A549 (cell line): ENCODE measurements at regions not wholly inside any gene's neighbourhood (a gene's known extent, or its start where the extent isn't known, plus 50 kb on each side); places are given as distances from the start of the nearest gene placed in this dataset.

ENCODE experiments used
- ATAC-seq, 2 experiments: fragments of 200-7000 bp in 1 of 2; fragments of >200 bp in 1 of 2; cut with Nextera tagmentation in 1 of 2; cut with Tn5 transposase in 1 of 2; 3 replicates each; pipeline versions ENCODE4 v1.8.0 to v1.9.1; 2018 to 2020; ENCODE audit warnings: mild to moderate bottlenecking in 1 of 2, moderate library complexity in 1 of 2
- CTCF ChIA-PET: fragments of 300-600 bp; sonication (Branson Sonifier 250); formaldehyde crosslinking; extraction: SDS; loops from one replicate; lab custom pipeline; 2021; ENCODE audit warnings: antibody characterized with exemption, inconsistent platforms; lab: Yijun Ruan, JAX
- POLR2A ChIA-PET: fragments of 350-600 bp; formaldehyde crosslinking; extraction: SDS; loops from one replicate; lab custom pipeline; 2021; ENCODE audit warnings: antibody characterized with exemption, inconsistent platforms; lab: Yijun Ruan, JAX
- DNase-seq, 2 experiments: peaks; one replicate each; pipeline versions ENCODE4 v3.0.0 to v3.0.0-alpha.2; 2011 to 2016; ENCODE audit warnings: low read depth in 1 of 2, low spot score in 1 of 2
- FAIRE-seq: peaks from 2 replicates; lab custom pipeline; 2011; peaks lifted over from hg19 to GRCh38; lab: Jason Lieb, UNC
- H3K27ac ChIP-seq, 2 experiments: fragments of >200 bp; sonication (Bioruptor Twin); formaldehyde crosslinking; 3 replicates each; pipeline ENCODE4 v1.5.1; 2016 to 2017
- H3K4me1 ChIP-seq: fragments of >200 bp; sonication (Bioruptor Twin); formaldehyde crosslinking; 3 replicates; pipeline ENCODE4 v1.6.1; 2016
- H3K4me2 ChIP-seq: fragments of >200 bp; sonication (Bioruptor Twin); formaldehyde crosslinking; 3 replicates; pipeline ENCODE4 v1.6.1; 2016
- H3K4me3 ChIP-seq: fragments of >200 bp; sonication (Bioruptor Twin); formaldehyde crosslinking; 3 replicates; pipeline ENCODE4 v1.5.1; 2016
- H3K9me3 ChIP-seq: fragments of >200 bp; sonication (Bioruptor Twin); formaldehyde crosslinking; 3 replicates; pipeline ENCODE4 v1.6.1; 2016
- ATOH8 ChIP-seq: fragments of 250-450 bp; sonication (Bioruptor Pico); IDR thresholded peaks from 2 replicates; pipeline ENCODE4 v1.5.0; 2020; ENCODE audit warnings: low read depth, mild to moderate bottlenecking, moderate library complexity
- CBX8 ChIP-seq: fragments of 200-600 bp; sonication (generic); IDR thresholded peaks from 2 replicates; pipeline ENCODE4 v1.6.1; 2016
- CHD2 ChIP-seq: fragments of 150-350 bp; IDR thresholded peaks from 2 replicates; pipeline ENCODE4 v1.6.1; 2014; ENCODE audit warnings: low read length; ENCODE audit not compliant: partially characterized antibody
- CHD4 ChIP-seq: fragments of 200-600 bp; sonication (generic); IDR thresholded peaks from 2 replicates; pipeline ENCODE4 v1.6.1; 2016; ENCODE audit warnings: antibody characterized with exemption, mild to moderate bottlenecking, borderline replicate concordance
- EHF ChIP-seq: fragments of 250-450 bp; sonication (Bioruptor Pico); IDR thresholded peaks from 2 replicates; pipeline ENCODE4 v1.5.0; 2020; ENCODE audit warnings: mild to moderate bottlenecking
- EHMT2 ChIP-seq: fragments of 200-600 bp; sonication (generic); IDR thresholded peaks from 2 replicates; pipeline ENCODE4 v1.6.1; 2016; ENCODE audit warnings: antibody characterized with exemption, low read depth, mild to moderate bottlenecking, moderate library complexity
- FOSB ChIP-seq: fragments of 250-450 bp; sonication (Bioruptor Pico); IDR thresholded peaks from 2 replicates; pipeline ENCODE4 v1.5.0; 2020; ENCODE audit warnings: mild to moderate bottlenecking, moderate library complexity
- GATA3 ChIP-seq: IDR thresholded peaks from 2 replicates; pipeline ENCODE4 v1.6.1; 2012; ENCODE audit warnings: borderline replicate concordance
- HEYL ChIP-seq: fragments of 250-450 bp; sonication (Bioruptor Pico); IDR thresholded peaks from 2 replicates; pipeline ENCODE4 v1.8.0; 2021; ENCODE audit warnings: mild to moderate bottlenecking, moderate library complexity
- HMGXB4 ChIP-seq: fragments of 250-450 bp; sonication (Bioruptor Pico); IDR thresholded peaks from 2 replicates; pipeline ENCODE4 v1.5.0; 2021; ENCODE audit warnings: mild to moderate bottlenecking, moderate library complexity, borderline replicate concordance
- HOXA7 ChIP-seq: fragments of 250-450 bp; sonication (Bioruptor Pico); IDR thresholded peaks from 2 replicates; pipeline ENCODE4 v1.5.0; 2020; ENCODE audit warnings: mild to moderate bottlenecking, moderate library complexity
- JUN ChIP-seq, 2 experiments: fragments of >200 bp; sonication (Bioruptor Twin); formaldehyde crosslinking; IDR thresholded peaks; 2 replicates in 1 of 2; 3 replicates in 1 of 2; pipeline ENCODE4 v1.6.1; 2016 to 2017
- KDM1A ChIP-seq: fragments of 200-600 bp; sonication (generic); IDR thresholded peaks from 2 replicates; pipeline ENCODE4 v1.6.1; 2016; ENCODE audit warnings: low read depth, mild to moderate bottlenecking
- KDM5A ChIP-seq: fragments of 200-600 bp; sonication (generic); IDR thresholded peaks from 2 replicates; pipeline ENCODE4 v1.6.1; 2016; ENCODE audit warnings: antibody characterized with exemption, mild to moderate bottlenecking
- MAFK ChIP-seq: fragments of 450-650 bp; IDR thresholded peaks from 2 replicates; pipeline ENCODE4 v1.6.1; 2014; ENCODE audit not compliant: partially characterized antibody
- MAX ChIP-seq: IDR thresholded peaks from 2 replicates; pipeline ENCODE4 v1.6.1; 2012
- MYC ChIP-seq: IDR thresholded peaks from 2 replicates; pipeline ENCODE4 v1.6.1; 2012; ENCODE audit warnings: mild to moderate bottlenecking, inconsistent platforms, low read length, improper control_type of control experiment, borderline replicate concordance
- NR3C1 ChIP-seq: fragments of >200 bp; sonication (Bioruptor Twin); formaldehyde crosslinking; IDR thresholded peaks from 3 replicates; pipeline ENCODE4 v1.6.1; 2017
- POLR2AphosphoS2 ChIP-seq: conservative IDR thresholded peaks from 2 replicates; pipeline ENCODE4 v1.6.1; 2012; ENCODE audit warnings: low read length, improper control_type of control experiment, inconsistent platforms
- RAD21 ChIP-seq, 2 experiments: fragments of >200 bp in 1 of 2; sonication (Bioruptor Twin) in 1 of 2; formaldehyde crosslinking in 1 of 2; IDR thresholded peaks in 1 of 2; conservative IDR thresholded peaks in 1 of 2; 2 replicates in 1 of 2; 3 replicates in 1 of 2; pipeline ENCODE4 v1.6.1; 2012 to 2018; ENCODE audit warnings: inconsistent platforms in 1 of 2
- RARB ChIP-seq: fragments of 250-450 bp; sonication (Bioruptor Pico); IDR thresholded peaks from 2 replicates; pipeline ENCODE4 v1.8.0; 2021; ENCODE audit warnings: mild to moderate bottlenecking, moderate library complexity
- RCOR1 ChIP-seq: fragments of 150-350 bp; IDR thresholded peaks from 2 replicates; pipeline ENCODE4 v1.6.1; 2014; ENCODE audit warnings: antibody characterized with exemption, low read length, low read depth
- RFX5 ChIP-seq: fragments of 450-650 bp; IDR thresholded peaks from 2 replicates; pipeline ENCODE4 v1.7.1; 2014; ENCODE audit warnings: antibody characterized with exemption, mild to moderate bottlenecking, moderate library complexity
- RNF2 ChIP-seq: fragments of 200-600 bp; sonication (generic); IDR thresholded peaks from 2 replicates; pipeline ENCODE4 v1.6.1; 2016; ENCODE audit warnings: low read depth, mild to moderate bottlenecking, antibody characterized with exemption, moderate library complexity, borderline replicate concordance
- SMC3 ChIP-seq: fragments of >200 bp; sonication (Bioruptor Twin); formaldehyde crosslinking; IDR thresholded peaks from 3 replicates; pipeline ENCODE4 v1.6.1; 2018; ENCODE audit warnings: inconsistent platforms
- SREBF2 ChIP-seq: fragments of 450-650 bp; IDR thresholded peaks from 2 replicates; pipeline ENCODE4 v1.6.1; 2014; ENCODE audit warnings: mild to moderate bottlenecking, moderate library complexity
- ZFP36 ChIP-seq: fragments of 450-650 bp; IDR thresholded peaks from 2 replicates; pipeline ENCODE4 v1.6.1; 2014; ENCODE audit warnings: borderline replicate concordance; ENCODE audit not compliant: partially characterized antibody
- ZNF302 ChIP-seq: fragments of 250-450 bp; sonication (Bioruptor Pico); IDR thresholded peaks from 2 replicates; pipeline ENCODE4 v1.9.0; 2021; ENCODE audit warnings: inconsistent platforms, mild to moderate bottlenecking, moderate library complexity
- WGBS: methylation state at CpG from one replicate; pipeline ENCODE4 v1.1.6; 2017; ENCODE audit errors: missing lambda C conversion rate; 5-methylcytosine and 5-hydroxymethylcytosine counted together
- TF ChIP-seq, protein P1 (sequence below): fragments of 150-350 bp; IDR thresholded peaks from 2 replicates; pipeline ENCODE4 v1.6.1; 2014; ENCODE audit warnings: low read depth, mild to moderate bottlenecking, low read length
- TF ChIP-seq, protein P2 (sequence below): fragments of >200 bp; sonication (Bioruptor Twin); formaldehyde crosslinking; IDR thresholded peaks from 3 replicates; pipeline ENCODE4 v1.5.1; 2016

DNA sequence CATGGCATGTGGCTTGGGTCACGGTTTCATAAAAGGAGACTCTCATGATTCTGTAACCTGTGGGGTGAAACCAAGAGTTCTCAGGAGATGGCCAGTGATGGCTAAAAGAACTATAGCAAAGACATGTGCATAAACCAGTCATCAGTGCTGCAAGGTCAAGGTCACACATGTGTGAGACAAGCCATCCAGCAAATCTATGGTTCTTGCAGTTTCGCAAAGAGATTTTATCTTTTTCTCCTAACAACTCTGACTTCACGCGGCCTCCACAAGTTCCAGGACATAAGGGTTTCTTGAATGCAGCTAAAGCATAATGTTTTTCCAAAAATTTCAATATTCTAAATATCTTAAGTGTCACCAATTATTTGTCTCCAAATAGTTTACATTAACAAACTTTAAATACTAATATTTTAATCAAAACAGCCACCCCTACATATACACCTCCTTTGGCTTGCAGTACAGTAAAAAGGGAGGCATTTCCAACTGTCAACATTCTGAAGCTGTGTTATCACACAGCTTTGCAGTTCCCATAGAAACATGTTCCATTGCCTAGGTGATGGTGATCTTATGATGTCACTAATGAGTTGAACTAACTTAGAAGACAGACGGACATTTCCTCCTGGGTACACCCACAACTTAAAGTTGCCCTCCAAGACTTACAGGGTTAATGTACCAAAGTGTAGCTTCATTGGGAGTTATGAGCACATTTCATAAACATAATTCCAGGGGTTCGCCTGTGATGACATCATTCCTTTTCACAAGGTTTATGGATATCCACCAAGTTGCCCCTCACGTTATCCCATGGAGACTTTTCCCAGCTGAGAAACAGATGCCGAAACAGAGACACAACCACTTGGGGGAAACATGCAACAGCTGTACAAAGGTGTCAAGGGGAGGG lies 250.9 kb upstream of the PDE10A start:
- peak in 1 of 2 experiments; percentile 31 for DNase-seq
- 87% methylated on average over 8 of the region's 8 CpGs for WGBS
- Histone ChIP-seq H3K4me1 (peaks cover 35% of the 10 kb centered on the region), H3K9me3 (no peaks in the 10 kb centered on the region), H3K4me3 (no peak overlapping the region), H3K27ac (no peak overlapping the region), H3K4me2 (no peak overlapping the region)
- TF ChIP-seq CHD4 (no peak), NR3C1 (no peak), MAX (no peak), RARB (no peak), ATOH8 (no peak), MAFK (no peak), RAD21 (conservative IDR thresholded peaks at IDR 0.05 in 1 of 2, IDR thresholded peaks at IDR 0.05 in 1 of 2) (no peak), SMC3 (no peak), KDM5A (no peak), SREBF2 (no peak), CHD2 (no peak), MYC (no peak)
- CTCF ChIA-PET: interaction anchor here (0.7 kb wide), 1 partner anchor 223 kb away, joined by 3 read pairs; no protein-coding TSS in a partner anchor
- ATAC-seq: peak in 1 of 2 experiments; percentile 10; a peak in 1 of 6 replicates
- FAIRE-seq: no peak
- POLR2A ChIA-PET: no interaction called here

GRCh38 chr6:165910184-165910966 lies 247.3 kb upstream of the PDE10A start:
- H3K4me2 ChIP-seq: 0 out of 3 replicates have a peak overlapping the region, but pooled peaks have one; percentile 27
- ChIA-PET CTCF (no interaction called here), POLR2A (no interaction called here)
- ATAC-seq (no peak), DNase-seq (no peak), FAIRE-seq (no peak)
- peaks cover 32% of the 10 kb centered on the region for H3K4me1 ChIP-seq
- H3K9me3 ChIP-seq: no peaks in the 10 kb centered on the region
- WGBS: 80% methylated on average over 11 of the region's 11 CpGs
- H3K4me3 ChIP-seq: no peak overlapping the region
- TF ChIP-seq, protein P1, sequence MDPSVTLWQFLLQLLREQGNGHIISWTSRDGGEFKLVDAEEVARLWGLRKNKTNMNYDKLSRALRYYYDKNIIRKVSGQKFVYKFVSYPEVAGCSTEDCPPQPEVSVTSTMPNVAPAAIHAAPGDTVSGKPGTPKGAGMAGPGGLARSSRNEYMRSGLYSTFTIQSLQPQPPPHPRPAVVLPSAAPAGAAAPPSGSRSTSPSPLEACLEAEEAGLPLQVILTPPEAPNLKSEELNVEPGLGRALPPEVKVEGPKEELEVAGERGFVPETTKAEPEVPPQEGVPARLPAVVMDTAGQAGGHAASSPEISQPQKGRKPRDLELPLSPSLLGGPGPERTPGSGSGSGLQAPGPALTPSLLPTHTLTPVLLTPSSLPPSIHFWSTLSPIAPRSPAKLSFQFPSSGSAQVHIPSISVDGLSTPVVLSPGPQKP: no peak
- TF ChIP-seq FOSB (CRISPR knock-in tag) (no peak), KDM1A (no peak), HEYL (CRISPR knock-in tag) (no peak), EHMT2 (no peak), CBX8 (no peak), GATA3 (no peak), ZFP36 (no peak), HMGXB4 (CRISPR knock-in tag) (no peak), KDM5A (no peak), JUN (IDR thresholded peaks at IDR 0.05) (no peak), RNF2 (no peak), RCOR1 (no peak), HOXA7 (CRISPR knock-in tag) (no peak), RARB (no peak), RFX5 (no peak), EHF (CRISPR knock-in tag) (no peak), POLR2AphosphoS2 (no peak), ZNF302 (CRISPR knock-in tag) (no peak)
- TF ChIP-seq, protein P2, sequence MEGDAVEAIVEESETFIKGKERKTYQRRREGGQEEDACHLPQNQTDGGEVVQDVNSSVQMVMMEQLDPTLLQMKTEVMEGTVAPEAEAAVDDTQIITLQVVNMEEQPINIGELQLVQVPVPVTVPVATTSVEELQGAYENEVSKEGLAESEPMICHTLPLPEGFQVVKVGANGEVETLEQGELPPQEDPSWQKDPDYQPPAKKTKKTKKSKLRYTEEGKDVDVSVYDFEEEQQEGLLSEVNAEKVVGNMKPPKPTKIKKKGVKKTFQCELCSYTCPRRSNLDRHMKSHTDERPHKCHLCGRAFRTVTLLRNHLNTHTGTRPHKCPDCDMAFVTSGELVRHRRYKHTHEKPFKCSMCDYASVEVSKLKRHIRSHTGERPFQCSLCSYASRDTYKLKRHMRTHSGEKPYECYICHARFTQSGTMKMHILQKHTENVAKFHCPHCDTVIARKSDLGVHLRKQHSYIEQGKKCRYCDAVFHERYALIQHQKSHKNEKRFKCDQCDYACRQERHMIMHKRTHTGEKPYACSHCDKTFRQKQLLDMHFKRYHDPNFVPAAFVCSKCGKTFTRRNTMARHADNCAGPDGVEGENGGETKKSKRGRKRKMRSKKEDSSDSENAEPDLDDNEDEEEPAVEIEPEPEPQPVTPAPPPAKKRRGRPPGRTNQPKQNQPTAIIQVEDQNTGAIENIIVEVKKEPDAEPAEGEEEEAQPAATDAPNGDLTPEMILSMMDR: no peak
- H3K27ac ChIP-seq: peak overlapping the region in 1 of 2 experiments; percentile 38; a peak in 2 of 6 replicates
